ENCODE measurements at regions not wholly inside any gene's neighbourhood (a gene's known extent, or its start where the extent isn't known, plus 50 kb on each side); places are given as distances from the start of the nearest gene placed in this dataset.

DNA sequence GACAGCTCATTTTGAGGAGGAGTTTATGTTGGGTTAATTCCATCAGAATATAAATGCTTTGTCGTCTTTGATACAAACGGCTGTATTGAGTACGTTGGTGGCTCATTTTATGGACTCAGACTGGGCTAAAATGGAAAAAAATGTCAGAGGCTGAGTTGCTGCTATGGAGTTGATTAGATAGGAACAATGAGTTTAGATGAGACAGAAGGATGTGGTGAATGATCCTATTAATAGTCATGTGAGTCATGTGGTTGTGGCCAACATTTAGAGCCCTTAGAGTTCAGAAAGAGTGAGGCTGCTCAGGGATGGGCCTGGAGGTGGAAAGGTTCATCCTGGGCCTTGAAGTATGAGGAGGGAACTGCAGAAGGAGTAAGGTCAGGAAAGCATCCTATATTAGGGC lies 434.2 kb downstream of the MEIS1 start:
- Histone ChIP-seq H3K4me1 (replicated peaks) (peaks cover 47% of the 10 kb centered on the region), H3K27ac (peak overlapping the region; percentile 36; the same call in 1 of the 2 replicates)

DNA sequence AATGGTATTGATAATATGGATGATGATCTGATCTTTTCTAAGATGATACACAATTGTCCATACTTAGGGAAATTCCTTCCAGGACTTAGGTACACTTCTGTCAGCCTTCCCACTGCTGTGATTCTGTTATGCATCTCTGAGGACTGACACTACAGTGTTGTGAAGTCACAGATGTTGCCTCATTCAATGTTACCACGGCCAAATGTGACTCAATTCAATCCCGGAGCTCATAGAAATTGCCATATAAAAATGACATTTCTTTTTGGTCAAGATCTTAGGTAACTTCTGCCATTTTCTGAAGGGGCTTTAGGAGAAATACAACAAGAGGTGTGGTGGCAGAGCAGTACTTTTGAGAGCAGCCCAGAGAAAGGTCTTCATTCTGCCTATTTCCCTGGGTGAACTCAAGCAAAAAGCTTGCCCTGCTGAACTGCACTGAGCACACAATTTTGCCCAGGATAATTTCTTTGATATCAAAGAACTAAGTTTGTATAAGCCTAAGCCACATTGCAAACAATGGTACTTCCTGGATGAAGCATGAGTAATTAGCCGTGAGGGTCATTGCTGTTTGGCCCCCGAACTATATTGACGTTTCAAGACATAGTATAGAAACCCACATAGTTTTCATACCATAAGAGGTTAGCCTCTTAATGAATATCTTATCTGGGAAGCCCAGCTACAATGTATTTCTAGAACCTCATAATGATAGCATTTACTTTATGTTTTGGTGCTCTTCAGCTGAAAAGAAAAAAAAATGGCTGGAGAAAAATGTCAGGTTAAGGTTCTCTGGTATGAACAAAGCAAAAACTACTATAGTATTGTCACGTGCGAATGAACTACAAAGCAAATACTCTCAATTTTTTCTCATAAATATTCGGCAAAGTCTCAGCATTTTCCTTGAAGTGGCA lies 437.4 kb downstream of the MEIS1 start:
- Histone ChIP-seq H3K36me3 (no peaks in the 10 kb centered on the region), H3K27ac (peak overlapping the region; percentile 59), H3K4me1 (replicated peaks) (peaks cover 58% of the 10 kb centered on the region), H3K27me3 (replicated peaks) (no peaks in the 10 kb centered on the region), H3K9me3 (replicated peaks) (no peaks in the 10 kb centered on the region), H3K4me3 (no peak overlapping the region)
- DNase-seq (ENCODE audit: low read depth in 1 of 2, low spot score in 2 of 2): peak in 1 of 2 experiments; percentile 57

More for the DNA sequence above, 434.2 kb downstream of the MEIS1 start:
- peak in 1 of 2 experiments; percentile 54 for DNase-seq (ENCODE audit: low read depth in 1 of 2, low spot score in 2 of 2)
- no peaks in the 10 kb centered on the region for H3K9me3 ChIP-seq (replicated peaks)
- H3K4me3 ChIP-seq: no peak overlapping the region
- no peaks in the 10 kb centered on the region for H3K36me3 ChIP-seq
- no peaks in the 10 kb centered on the region for H3K27me3 ChIP-seq (replicated peaks)

DNA sequence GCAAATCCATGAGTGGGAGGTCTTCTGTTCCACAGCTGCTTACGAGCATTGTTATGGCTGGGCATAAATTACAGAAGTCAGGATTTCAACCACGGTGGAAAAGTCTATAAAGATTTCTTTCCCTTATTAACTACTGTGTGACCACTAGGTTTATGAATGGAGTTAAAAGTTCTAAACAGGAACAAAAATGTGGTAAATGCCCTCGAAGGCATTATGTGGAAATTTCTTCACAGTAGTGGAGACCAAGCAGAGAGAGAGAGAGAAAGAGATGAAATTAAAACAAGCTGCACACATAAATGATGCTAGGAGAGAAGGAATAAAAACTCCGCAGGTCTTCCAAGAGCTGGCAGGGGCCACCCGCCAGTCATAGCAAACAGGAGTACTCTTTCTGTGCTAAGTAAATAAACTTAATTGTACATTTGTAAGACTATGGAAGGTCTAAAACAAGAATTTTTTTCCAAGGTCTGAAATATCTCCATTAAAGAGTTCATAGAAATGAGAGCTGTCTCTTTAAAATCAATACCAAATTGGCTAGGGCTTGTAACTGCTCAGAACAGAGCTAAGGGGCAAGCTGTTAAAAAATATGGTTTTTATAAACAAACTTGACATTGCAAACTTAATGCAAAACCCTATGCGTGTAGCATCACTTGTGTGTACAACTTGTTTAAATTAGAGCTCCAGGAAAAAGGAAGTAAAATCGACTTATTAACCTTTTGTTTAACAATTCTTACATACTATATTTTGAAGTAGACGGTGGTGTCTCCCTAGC lies 438.2 kb downstream of the MEIS1 start:
- H3K27ac ChIP-seq: peak overlapping the region; percentile 59
- H3K4me3 ChIP-seq: no peak overlapping the region
- peaks cover 56% of the 10 kb centered on the region for H3K4me1 ChIP-seq (replicated peaks)
- DNase-seq (ENCODE audit: low read depth in 1 of 2, low spot score in 2 of 2): peak in 1 of 2 experiments; percentile 54
- no peaks in the 10 kb centered on the region for H3K9me3 ChIP-seq (replicated peaks)
- H3K36me3 ChIP-seq: no peaks in the 10 kb centered on the region
- no peaks in the 10 kb centered on the region for H3K27me3 ChIP-seq (replicated peaks)

DNA sequence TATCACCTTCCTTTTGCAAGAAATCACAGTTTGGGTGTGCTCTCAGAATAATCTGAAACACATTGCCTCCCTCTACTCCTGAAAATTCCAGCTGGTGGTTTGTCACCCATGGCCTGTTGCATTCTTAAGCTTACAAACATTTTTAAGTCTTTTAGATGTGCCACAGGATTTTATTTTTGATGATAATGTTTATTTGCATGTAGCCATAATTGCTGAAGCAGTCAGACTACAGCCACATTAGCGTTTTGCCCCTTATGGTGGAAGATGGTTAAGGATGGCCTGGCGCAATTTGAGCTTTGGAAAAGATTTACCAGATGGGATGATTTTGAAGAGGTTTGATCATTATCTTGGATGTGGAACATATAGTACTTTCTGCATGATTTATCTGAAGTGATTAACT lies 439.5 kb downstream of the MEIS1 start:
- H3K4me3 ChIP-seq: no peak overlapping the region

DNA sequence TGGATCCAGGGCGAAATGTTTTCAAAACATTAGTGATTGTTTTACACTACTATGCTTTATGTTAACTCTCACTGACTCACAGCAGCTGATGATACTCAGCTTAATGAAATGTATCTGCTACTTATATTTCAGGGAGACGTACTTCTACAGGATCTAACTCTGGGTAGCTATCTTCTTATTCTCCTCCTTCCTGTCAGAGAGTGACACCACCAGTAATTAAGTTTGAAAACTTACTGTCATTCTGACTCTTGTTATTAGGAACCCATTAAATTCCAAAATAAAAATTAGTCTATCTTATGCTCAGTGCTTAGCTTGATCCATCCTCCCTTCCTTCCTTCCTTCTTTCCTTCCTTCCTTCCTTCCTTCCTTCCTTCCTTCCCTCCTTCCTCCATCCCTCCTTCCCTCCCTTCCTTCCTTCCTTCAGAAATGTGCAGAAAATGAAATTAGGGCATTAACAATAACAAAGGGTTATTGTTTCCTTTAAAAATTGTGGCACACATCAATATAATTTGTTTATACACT lies 441.1 kb downstream of the MEIS1 start:
- Histone ChIP-seq H3K4me1 (replicated peaks) (peaks cover 39% of the 10 kb centered on the region), H3K27ac (no peak overlapping the region), H3K36me3 (no peaks in the 10 kb centered on the region), H3K27me3 (replicated peaks) (no peaks in the 10 kb centered on the region), H3K9me3 (replicated peaks) (no peaks in the 10 kb centered on the region), H3K4me3 (no peak overlapping the region)
- no peak for DNase-seq (ENCODE audit: low read depth in 1 of 2, low spot score in 2 of 2)

More for the DNA sequence above, 439.5 kb downstream of the MEIS1 start:
- DNase-seq (ENCODE audit: low read depth in 1 of 2, low spot score in 2 of 2): peak in 1 of 2 experiments; percentile 64
- Histone ChIP-seq H3K9me3 (replicated peaks) (no peaks in the 10 kb centered on the region), H3K27ac (peak overlapping the region; percentile 13), H3K4me1 (replicated peaks) (peaks cover 44% of the 10 kb centered on the region), H3K27me3 (replicated peaks) (no peaks in the 10 kb centered on the region), H3K36me3 (no peaks in the 10 kb centered on the region)

DNA sequence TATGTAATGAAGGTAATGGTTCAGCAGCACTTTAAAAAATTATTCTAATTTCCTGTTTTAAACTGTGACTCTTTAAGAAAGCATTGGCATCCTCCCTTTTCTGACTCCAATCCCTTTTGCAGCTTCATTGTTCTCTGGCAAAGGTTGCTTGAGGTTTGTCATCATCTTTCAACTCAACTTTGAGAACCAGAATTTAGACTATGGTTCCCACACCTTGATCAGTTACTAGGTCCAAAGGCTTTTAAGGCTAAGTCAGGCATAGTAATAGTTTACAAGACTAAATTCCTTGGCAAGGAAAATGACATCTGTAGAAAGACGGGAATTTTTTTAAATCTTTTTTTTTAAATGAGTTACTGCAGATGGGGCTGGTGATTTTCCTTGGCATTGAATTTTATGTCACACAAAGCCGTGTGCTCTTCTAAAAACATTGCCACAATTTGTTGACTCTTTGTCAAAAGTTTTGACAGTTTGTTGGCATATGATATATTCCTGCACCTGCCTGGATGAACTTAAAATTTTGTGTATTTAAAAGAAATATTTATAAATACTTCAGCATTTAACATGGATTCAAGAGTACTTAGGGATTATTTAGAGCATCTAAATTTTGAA lies 451.0 kb downstream of the MEIS1 start:
- no peak overlapping the region for H3K4me3 ChIP-seq
- no peak overlapping the region for H3K27ac ChIP-seq
- no peak for DNase-seq (ENCODE audit: low read depth in 1 of 2, low spot score in 2 of 2)
- no peaks in the 10 kb centered on the region for H3K9me3 ChIP-seq (replicated peaks)
- no peaks in the 10 kb centered on the region; the same call in 1 of the 2 replicates for H3K27me3 ChIP-seq (replicated peaks)
- H3K4me1 ChIP-seq (replicated peaks): peaks cover 22% of the 10 kb centered on the region
- H3K36me3 ChIP-seq: no peaks in the 10 kb centered on the region

DNA sequence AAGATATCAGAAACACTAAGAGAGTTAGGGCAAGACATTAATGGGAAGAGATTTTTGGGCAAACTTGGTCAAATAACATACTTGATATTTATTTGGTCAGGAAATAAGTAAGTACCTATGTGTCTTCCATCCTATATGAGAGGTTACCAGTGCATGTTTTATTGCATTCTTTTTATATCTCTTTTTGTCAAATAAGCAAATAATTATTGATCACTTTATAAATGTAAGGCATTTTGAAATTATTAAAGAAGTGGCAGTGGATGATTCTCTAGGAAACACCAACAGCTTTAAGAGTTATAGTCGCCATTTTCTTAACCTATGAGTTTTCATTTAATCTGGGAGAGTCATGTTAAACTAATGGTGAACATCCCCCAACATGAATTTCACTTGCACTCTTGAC lies 453.3 kb downstream of the MEIS1 start:
- H3K4me3 ChIP-seq: no peak overlapping the region
- no peak overlapping the region for H3K27ac ChIP-seq
- peaks cover 22% of the 10 kb centered on the region for H3K4me1 ChIP-seq (replicated peaks)
- H3K27me3 ChIP-seq (replicated peaks): no peaks in the 10 kb centered on the region
- no peaks in the 10 kb centered on the region for H3K36me3 ChIP-seq
- no peaks in the 10 kb centered on the region for H3K9me3 ChIP-seq (replicated peaks)
- DNase-seq (ENCODE audit: low read depth in 1 of 2, low spot score in 2 of 2): no peak

DNA sequence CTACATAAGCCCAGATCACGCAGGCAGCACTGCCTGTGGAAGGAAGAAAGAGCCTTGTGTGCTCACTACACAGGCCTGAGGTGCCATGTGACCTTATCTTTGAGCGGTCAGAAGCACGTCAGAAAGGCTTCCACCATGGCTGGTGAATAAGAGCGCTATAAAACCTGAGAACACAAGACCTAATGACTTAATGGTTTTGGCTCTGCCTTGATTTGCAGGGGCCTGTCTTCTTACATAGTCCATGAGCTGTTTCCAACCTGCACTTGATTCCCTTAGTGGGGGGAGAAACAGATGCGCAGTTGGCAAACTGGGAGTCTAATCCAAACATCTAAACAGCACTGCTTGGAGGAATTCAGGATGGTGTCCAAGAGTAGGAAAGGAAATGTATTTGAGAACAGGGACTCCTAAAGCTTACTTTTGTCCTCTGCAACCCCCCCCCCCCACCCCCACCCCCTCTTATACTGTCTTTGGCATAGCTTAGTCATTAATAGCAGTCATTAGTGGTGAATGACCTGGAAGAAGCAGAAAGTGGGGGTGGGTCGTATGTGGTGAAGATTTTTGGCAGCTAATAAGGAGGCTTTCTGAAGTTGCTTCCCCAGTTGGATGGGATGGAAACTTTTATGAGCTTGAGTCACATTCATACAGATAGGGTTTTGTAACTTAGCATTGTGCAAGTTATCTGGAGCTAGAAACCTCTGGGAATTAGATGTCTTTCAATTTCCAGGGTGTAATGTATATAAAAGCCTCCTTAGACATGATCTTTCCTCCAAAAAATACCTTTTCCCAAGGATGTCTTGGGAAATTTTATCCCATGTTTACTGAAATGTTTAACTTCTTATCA lies 454.1 kb downstream of the MEIS1 start:
- no peak overlapping the region for H3K27ac ChIP-seq
- no peaks in the 10 kb centered on the region for H3K9me3 ChIP-seq (replicated peaks)
- DNase-seq (ENCODE audit: low read depth in 1 of 2, low spot score in 2 of 2): peak in 1 of 2 experiments; percentile 14
- H3K36me3 ChIP-seq: no peaks in the 10 kb centered on the region
- no peaks in the 10 kb centered on the region for H3K27me3 ChIP-seq (replicated peaks)
- peaks cover 22% of the 10 kb centered on the region for H3K4me1 ChIP-seq (replicated peaks)
- H3K4me3 ChIP-seq: no peak overlapping the region

DNA sequence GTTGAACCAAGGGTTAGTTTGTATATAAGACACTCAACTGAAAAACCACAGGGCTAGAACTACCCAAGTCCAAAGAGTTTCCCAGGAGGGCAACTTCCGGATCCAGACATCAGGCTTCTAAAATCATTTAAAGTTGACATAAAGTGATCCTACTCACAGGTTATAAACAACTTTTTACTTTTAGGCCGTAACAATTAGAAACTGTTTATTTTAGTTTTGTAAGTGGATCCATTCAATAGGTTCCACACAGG lies 454.6 kb downstream of the MEIS1 start:
- H3K4me3 ChIP-seq: no peak overlapping the region
- peak in 1 of 2 experiments; percentile 37 for DNase-seq (ENCODE audit: low read depth in 1 of 2, low spot score in 2 of 2)
- H3K4me1 ChIP-seq (replicated peaks): peaks cover 22% of the 10 kb centered on the region
- H3K27me3 ChIP-seq (replicated peaks): no peaks in the 10 kb centered on the region
- H3K9me3 ChIP-seq (replicated peaks): no peaks in the 10 kb centered on the region
- H3K27ac ChIP-seq: no peak overlapping the region
- no peaks in the 10 kb centered on the region for H3K36me3 ChIP-seq

DNA sequence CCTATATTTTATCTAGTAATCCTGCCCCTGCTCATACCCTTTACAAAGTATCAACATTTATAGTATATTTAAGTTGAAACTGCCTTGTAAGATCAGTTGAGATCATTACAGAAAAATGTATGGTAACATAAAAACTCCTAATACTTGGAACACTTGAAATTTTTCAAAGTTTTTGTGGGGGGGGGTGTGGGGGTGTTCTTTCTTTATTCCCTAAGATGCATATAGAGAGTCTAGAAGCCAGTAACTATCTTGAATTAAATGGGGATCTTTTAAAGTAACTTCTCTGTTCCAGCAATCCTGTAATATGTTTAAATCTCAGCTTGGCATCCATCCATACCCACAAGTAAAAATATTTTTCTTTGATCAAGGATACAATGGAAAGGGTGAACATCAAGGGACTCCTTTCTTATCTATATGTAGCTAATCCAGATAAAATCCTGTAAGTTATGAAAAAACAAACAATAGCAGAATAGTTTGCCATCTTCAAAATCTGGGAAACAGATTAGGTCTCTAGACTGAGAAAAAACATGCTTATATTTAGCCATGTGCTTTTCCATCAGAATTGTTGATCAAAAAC lies 455.3 kb downstream of the MEIS1 start:
- Histone ChIP-seq H3K4me1 (replicated peaks) (peaks cover 22% of the 10 kb centered on the region), H3K27me3 (replicated peaks) (no peaks in the 10 kb centered on the region), H3K9me3 (replicated peaks) (no peaks in the 10 kb centered on the region), H3K4me3 (no peak overlapping the region), H3K27ac (no peak overlapping the region), H3K36me3 (no peaks in the 10 kb centered on the region)
- DNase-seq (ENCODE audit: low read depth in 1 of 2, low spot score in 2 of 2): no peak

DNA sequence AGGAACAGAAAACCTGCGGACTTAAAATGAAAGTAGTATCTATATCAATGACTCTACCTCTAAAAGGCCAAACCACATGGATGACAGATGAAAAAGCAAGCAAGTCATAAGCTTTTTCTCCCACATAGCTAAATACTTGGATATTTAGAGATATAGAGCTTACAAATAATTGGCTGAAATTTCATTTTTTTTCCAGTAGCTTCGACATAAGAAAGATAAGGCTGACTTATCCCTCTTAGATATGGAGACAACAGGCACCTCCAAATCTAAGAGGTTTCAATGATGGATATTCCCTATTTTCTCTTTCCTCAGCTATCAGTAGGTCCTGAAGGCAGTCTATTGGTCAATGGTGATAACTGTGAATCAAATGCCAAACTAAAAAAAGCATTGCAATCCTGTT lies 460.3 kb downstream of the MEIS1 start:
- Histone ChIP-seq H3K27me3 (replicated peaks) (no peaks in the 10 kb centered on the region), H3K9me3 (replicated peaks) (no peaks in the 10 kb centered on the region), H3K4me3 (no peak overlapping the region), H3K36me3 (no peaks in the 10 kb centered on the region), H3K4me1 (replicated peaks) (peaks cover 38% of the 10 kb centered on the region), H3K27ac (no peak overlapping the region)
- DNase-seq (ENCODE audit: low read depth in 1 of 2, low spot score in 2 of 2): no peak

DNA sequence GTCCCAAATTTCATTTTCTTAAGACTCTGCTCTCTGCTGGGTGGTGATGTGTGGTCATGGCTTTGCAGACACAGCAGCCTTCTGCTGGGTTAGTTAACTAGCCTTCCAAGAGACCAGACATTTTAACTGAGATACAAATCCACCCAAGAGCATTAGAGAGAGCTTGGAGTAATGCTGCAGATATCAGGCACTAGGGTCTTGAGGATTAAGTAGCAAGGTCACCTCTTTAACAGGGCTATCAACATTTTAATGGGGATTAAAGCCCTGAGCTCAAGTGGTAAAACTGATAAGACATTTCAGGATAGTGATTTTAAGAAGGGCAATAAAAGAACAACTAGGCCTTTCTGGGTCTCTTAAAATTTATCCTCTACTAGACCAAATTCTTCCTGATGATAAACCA lies 461.2 kb downstream of the MEIS1 start:
- Histone ChIP-seq H3K27me3 (replicated peaks) (no peaks in the 10 kb centered on the region), H3K36me3 (no peaks in the 10 kb centered on the region), H3K4me3 (no peak overlapping the region), H3K4me1 (replicated peaks) (peaks cover 34% of the 10 kb centered on the region), H3K9me3 (replicated peaks) (no peaks in the 10 kb centered on the region), H3K27ac (no peak overlapping the region)
- DNase-seq (ENCODE audit: low read depth in 1 of 2, low spot score in 2 of 2): no peak

DNA sequence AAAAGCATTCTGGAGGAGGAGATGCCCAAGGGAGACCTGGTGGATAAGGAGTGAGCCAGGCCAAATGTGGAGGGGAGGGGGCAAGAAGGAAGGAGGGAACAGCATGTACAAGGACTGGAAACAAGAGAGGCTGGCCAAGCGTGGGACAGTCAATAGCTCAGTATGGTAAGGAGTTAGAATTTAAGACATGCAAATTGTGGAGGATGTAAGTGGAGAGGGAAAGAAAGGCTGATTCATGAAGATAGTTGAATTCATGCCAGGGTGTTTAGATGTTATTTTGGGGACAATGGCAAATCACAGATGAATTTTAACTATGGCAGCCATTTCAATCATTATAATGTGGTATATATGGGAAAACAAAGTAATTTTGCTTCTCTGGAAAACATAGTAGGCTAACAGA lies 462.3 kb downstream of the MEIS1 start:
- no peaks in the 10 kb centered on the region for H3K27me3 ChIP-seq (replicated peaks)
- peaks cover 34% of the 10 kb centered on the region for H3K4me1 ChIP-seq (replicated peaks)
- H3K4me3 ChIP-seq: no peak overlapping the region
- H3K9me3 ChIP-seq (replicated peaks): no peaks in the 10 kb centered on the region
- DNase-seq (ENCODE audit: low read depth in 1 of 2, low spot score in 2 of 2): peak; percentile 45 to 69
- no peaks in the 10 kb centered on the region for H3K36me3 ChIP-seq
- H3K27ac ChIP-seq: peak overlapping the region; percentile 57
